Calu3 (cell line): ENCODE measurements at regions not wholly inside any gene's neighbourhood (a gene's known extent, or its start where the extent isn't known, plus 50 kb on each side); places are given as distances from the start of the nearest gene placed in this dataset.

Source experiments
- BruUV-seq: library from RNA; stranded (reverse); fragments of 400-500 nt; replicated peaks from 2 replicates; lab custom pipeline; 2021; lab: Mats Ljungman, UMichigan
- CTCF ChIA-PET: fragments of 300-600 bp; sonication (Branson Sonifier 250); formaldehyde crosslinking; loops from one replicate; lab custom pipeline; 2022; ENCODE audit warnings: antibody characterized with exemption; lab: Charles Lee
- DNase-seq: peaks from one replicate; pipeline ENCODE4 v3.0.0; 2022
- H3K27ac Mint-ChIP-seq: one replicate; pipeline ENCODE4 v1.8.0; 2022; ENCODE audit warnings: mixed read lengths; ENCODE audit not compliant: unreplicated experiment
- H3K27me3 Mint-ChIP-seq: one replicate; pipeline ENCODE4 v1.8.0; 2022; ENCODE audit warnings: mixed read lengths; ENCODE audit not compliant: unreplicated experiment
- H3K36me3 Mint-ChIP-seq: one replicate; pipeline ENCODE4 v1.8.0; 2022; ENCODE audit warnings: mild to moderate bottlenecking, moderate library complexity, mixed read lengths; ENCODE audit not compliant: insufficient read depth, unreplicated experiment
- H3K4me1 Mint-ChIP-seq: one replicate; pipeline ENCODE4 v1.8.0; 2022; ENCODE audit warnings: mild to moderate bottlenecking, low read depth, mixed read lengths; ENCODE audit not compliant: unreplicated experiment
- H3K4me3 Mint-ChIP-seq: one replicate; pipeline ENCODE4 v1.8.0; 2022; ENCODE audit warnings: mild to moderate bottlenecking, low read depth, moderate library complexity, mixed read lengths; ENCODE audit not compliant: unreplicated experiment
- H3K9me3 Mint-ChIP-seq: one replicate; pipeline ENCODE4 v1.8.0; 2022; ENCODE audit warnings: low read depth, mixed read lengths; ENCODE audit not compliant: unreplicated experiment
- CTCF ChIP-seq: fragments of 200-600 bp; IDR thresholded peaks from one replicate; pipeline ENCODE4 v1.8.0; 2022; ENCODE audit warnings: antibody characterized with exemption; ENCODE audit not compliant: unreplicated experiment
- intact Hi-C: fragments of 100-400 bp; cut with micrococcal nuclease; formaldehyde crosslinking; loops from one replicate; pipeline ENCODE4 v1.10.0; 2022; ENCODE audit not compliant: unreplicated experiment

DNA sequence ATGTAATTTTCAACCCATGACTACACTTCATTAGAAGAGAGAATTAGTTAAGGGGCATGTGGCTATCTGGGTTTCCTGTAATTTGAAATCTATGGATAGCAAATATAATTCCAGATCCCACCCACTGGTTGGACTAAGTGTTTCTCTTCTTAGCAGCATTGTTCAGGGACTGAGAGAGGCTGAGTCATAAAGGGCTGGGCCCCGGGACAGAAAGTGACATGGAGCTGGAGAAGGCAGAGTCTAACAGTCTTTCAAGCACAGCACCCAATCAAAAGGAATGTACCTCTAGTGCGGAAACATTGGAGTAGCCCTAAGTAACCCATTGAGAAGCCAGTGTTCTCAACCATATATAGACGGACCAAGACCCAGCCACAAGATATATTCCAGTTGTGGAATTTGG lies 363.9 kb downstream of the DHX35 start:
- Mint-ChIP-seq H3K27me3 (peaks cover 14% of the 10 kb centered on the region), H3K36me3 (no peaks in the 10 kb centered on the region), H3K27ac (no peak overlapping the region), H3K4me1 (no peaks in the 10 kb centered on the region), H3K4me3 (no peak overlapping the region), H3K9me3 (no peaks in the 10 kb centered on the region)
- intact Hi-C loops = no loop called here
- no peak for DNase-seq
- no peak for TF ChIP-seq CTCF
- CTCF ChIA-PET = no interaction called here
- no TSS peak for BruUV-seq

GRCh38 chr20:39318911-39319310 lies 356.8 kb downstream of the DHX35 start:
- Mint-ChIP-seq H3K4me3 (no peak overlapping the region), H3K4me1 (no peaks in the 10 kb centered on the region), H3K27me3 (peaks cover 44% of the 10 kb centered on the region), H3K27ac (no peak overlapping the region), H3K9me3 (no peaks in the 10 kb centered on the region), H3K36me3 (no peaks in the 10 kb centered on the region)
- no peak for DNase-seq
- no TSS peak for BruUV-seq
- CTCF ChIA-PET = no interaction called here
- intact Hi-C loops = no loop called here
- no peak for TF ChIP-seq CTCF

GRCh38 chr20:39312676-39313075 lies 350.5 kb downstream of the DHX35 start:
- peaks cover 81% of the 10 kb centered on the region for H3K27me3 Mint-ChIP-seq
- no TSS peak for BruUV-seq
- CTCF ChIA-PET = no interaction called here
- H3K9me3 Mint-ChIP-seq = peaks cover 3% of the 10 kb centered on the region
- no peak for DNase-seq
- no peak overlapping the region for H3K27ac Mint-ChIP-seq
- no peaks in the 10 kb centered on the region for H3K4me1 Mint-ChIP-seq
- TF ChIP-seq CTCF = no peak
- intact Hi-C loops = no loop called here
- no peak overlapping the region for H3K4me3 Mint-ChIP-seq
- no peaks in the 10 kb centered on the region for H3K36me3 Mint-ChIP-seq

- no TSS peak for BruUV-seq
- no peak for TF ChIP-seq CTCF
- no peak overlapping the region for H3K27ac Mint-ChIP-seq
- peaks cover 3% of the 10 kb centered on the region for H3K9me3 Mint-ChIP-seq
- peaks cover 79% of the 10 kb centered on the region for H3K27me3 Mint-ChIP-seq
- H3K4me1 Mint-ChIP-seq = no peaks in the 10 kb centered on the region
- intact Hi-C loops = no loop called here
- CTCF ChIA-PET = no interaction called here
- no peak overlapping the region for H3K4me3 Mint-ChIP-seq
- no peak for DNase-seq
- no peaks in the 10 kb centered on the region for H3K36me3 Mint-ChIP-seq
Measured at GRCh38 chr20:39311851-39312506, 349.8 kb downstream of the DHX35 start.
